Esophagus muscularis mucosa (tissue), 4 donors: ENCODE measurements at regions not wholly inside any gene's neighbourhood (a gene's known extent, or its start where the extent isn't known, plus 50 kb on each side); places are given as distances from the start of the nearest gene placed in this dataset.

Experiments used
- DNase-seq: peaks from one replicate; pipeline ENCODE4 v3.0.0-alpha.2; 2017; ENCODE audit errors: extremely low spot score
- H3K27ac ChIP-seq, 4 donors: fragments of 200-600 bp; sonication (generic); replicated peaks in 1 of 4; 1 replicate in 3 of 4; 2 replicates in 1 of 4; pipeline ENCODE4 v1.5.1; 2016 to 2019; ENCODE audit warnings: mild to moderate bottlenecking in 1 of 4
- H3K27me3 ChIP-seq, 4 donors: fragments of 200-600 bp; sonication (generic); one replicate each; pipeline versions ENCODE4 v1.5.1 to v1.6.0; 2016 to 2019
- H3K36me3 ChIP-seq, 4 donors: fragments of 200-600 bp; sonication (generic); one replicate each; pipeline ENCODE4 v1.5.1; 2016 to 2019
- H3K4me1 ChIP-seq, 4 donors: fragments of 200-600 bp; sonication (generic); one replicate each; pipeline ENCODE4 v1.5.1; 2016 to 2019
- H3K4me3 ChIP-seq, 4 donors: fragments of 200-600 bp; sonication (generic); 1 replicate in 2 of 4; 2 replicates in 2 of 4; pipeline ENCODE4 v1.5.1; 2016 to 2019; ENCODE audit warnings: mild to moderate bottlenecking in 4 of 4, moderate library complexity in 1 of 4
- H3K9me3 ChIP-seq, 4 donors: fragments of 200-600 bp; sonication (generic); 1 replicate in 3 of 4; 2 replicates in 1 of 4; pipeline ENCODE4 v1.5.1; 2016 to 2019
- CTCF ChIP-seq, 3 experiments: fragments of 200-600 bp in 2 of 3; fragments of 450-650 bp in 1 of 3; sonication (generic) in 2 of 3; IDR thresholded peaks; one replicate each; pipeline ENCODE4 v1.5.1; 2017 to 2019; ENCODE audit warnings: antibody characterized with exemption in 3 of 3, mild to moderate bottlenecking in 2 of 3, moderate library complexity in 1 of 3
- EP300 ChIP-seq: sonication (generic); formaldehyde crosslinking; IDR thresholded peaks from one replicate; pipeline ENCODE4 v1.6.1; 2017; ENCODE audit warnings: antibody characterized with exemption
- POLR2A ChIP-seq: fragments of 450-650 bp; IDR thresholded peaks from one replicate; pipeline ENCODE4 v1.6.1; 2017; ENCODE audit warnings: antibody characterized with exemption, moderate library complexity, mild to moderate bottlenecking, low read depth
- POLR2AphosphoS5 ChIP-seq, 2 donors: sonication (generic); formaldehyde crosslinking; IDR thresholded peaks; one replicate each; pipeline ENCODE4 v1.6.1; 2017; ENCODE audit warnings: antibody characterized with exemption in 2 of 2
- WGBS: methylation state at CpG from one replicate; pipeline ENCODE4 v1.1.5; 2018; 5-methylcytosine and 5-hydroxymethylcytosine counted together
- intact Hi-C: fragments of 100-400 bp; cut with DNase I; formaldehyde crosslinking; loops from one replicate; pipeline ENCODE4 v1.15.1; 2023

DNA sequence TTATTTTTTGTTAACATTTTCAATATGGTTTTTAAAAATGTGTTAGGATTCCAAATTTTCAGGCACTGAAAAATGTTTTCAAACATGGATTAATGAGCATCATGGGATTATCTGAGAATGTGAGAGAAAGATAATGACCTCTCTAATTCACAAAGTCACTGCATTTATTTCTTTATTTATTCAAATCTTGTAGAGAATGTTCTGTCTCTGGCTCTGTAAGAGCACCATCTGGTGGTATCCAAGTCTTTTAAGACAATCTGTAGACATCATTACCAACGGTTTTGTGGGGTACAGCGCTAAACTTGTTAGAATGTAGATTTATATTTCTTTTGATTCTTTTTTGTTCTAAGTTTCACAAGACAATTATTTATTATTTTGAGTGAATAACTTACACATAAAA, 956.0 kb upstream of the NOVA1 start:
- DNase-seq: no peak
- peaks cover 0 to 4% (median 0%) of the 10 kb centered on the region in 4 donors for H3K27me3 ChIP-seq
- H3K27ac ChIP-seq: no peak overlapping the region
- no peak for TF ChIP-seq POLR2A
- no peak for TF ChIP-seq EP300
- no peak for TF ChIP-seq POLR2AphosphoS5 (IDR thresholded peaks at IDR 0.05)
- WGBS: 31% methylated on average over 2 of the region's 2 CpGs
- no peak overlapping the region for H3K4me3 ChIP-seq
- no peaks in the 10 kb centered on the region for H3K36me3 ChIP-seq
- intact Hi-C loops: no loop called here
- no peaks in the 10 kb centered on the region for H3K4me1 ChIP-seq
- H3K9me3 ChIP-seq: no peaks in the 10 kb centered on the region

- Histone ChIP-seq H3K9me3 (no peaks in the 10 kb centered on the region), H3K27ac (no peak overlapping the region), H3K4me1 (no peaks in the 10 kb centered on the region), H3K27me3 (no peaks in the 10 kb centered on the region), H3K4me3 (no peak overlapping the region), H3K36me3 (no peaks in the 10 kb centered on the region)
- TF ChIP-seq EP300 (no peak), POLR2A (no peak), CTCF (IDR thresholded peaks at IDR 0.05) (no peak), POLR2AphosphoS5 (IDR thresholded peaks at IDR 0.05) (no peak)
- intact Hi-C loops: no loop called here
- DNase-seq: no peak
- 70% methylated on average over 2 of the region's 2 CpGs for WGBS
These were observed 959.6 kb upstream of the NOVA1 start for GRCh38 chr14:27557445-27557844.

DNA sequence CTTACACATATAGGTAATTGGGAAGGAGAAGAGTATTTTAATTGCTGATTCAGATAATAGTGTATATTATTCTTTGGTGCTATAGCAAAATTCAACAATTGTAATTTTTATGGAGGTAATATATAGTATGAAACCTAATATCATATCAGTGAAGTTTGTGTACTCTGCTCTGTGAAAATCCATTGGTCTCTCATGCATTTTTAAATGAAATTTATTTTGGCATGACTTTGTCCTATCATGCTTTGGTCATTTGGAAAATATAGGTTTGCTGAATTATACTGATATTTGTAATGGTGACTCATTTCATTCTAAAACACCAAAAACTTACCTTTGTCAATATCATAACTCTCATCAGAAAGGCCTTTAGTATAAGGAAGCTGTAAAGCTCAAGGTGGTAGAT, 962.0 kb upstream of the NOVA1 start:
- H3K36me3 ChIP-seq: no peaks in the 10 kb centered on the region
- no peak overlapping the region for H3K27ac ChIP-seq
- H3K9me3 ChIP-seq: no peaks in the 10 kb centered on the region
- no peaks in the 10 kb centered on the region for H3K27me3 ChIP-seq
- no peak for DNase-seq
- TF ChIP-seq EP300: no peak
- TF ChIP-seq CTCF (IDR thresholded peaks at IDR 0.05): no peak
- no peak for TF ChIP-seq POLR2AphosphoS5 (IDR thresholded peaks at IDR 0.05)
- no peak for TF ChIP-seq POLR2A
- no peaks in the 10 kb centered on the region for H3K4me1 ChIP-seq
- intact Hi-C loops: no loop called here
- H3K4me3 ChIP-seq: no peak overlapping the region

GRCh38 chr14:27566843-27567382, 969.1 kb upstream of the NOVA1 start:
- 64% methylated on average over 1 of the region's 1 CpG for WGBS
- TF ChIP-seq EP300: no peak
- no peak for TF ChIP-seq POLR2A
- TF ChIP-seq POLR2AphosphoS5 (IDR thresholded peaks at IDR 0.05): no peak
- TF ChIP-seq CTCF (IDR thresholded peaks at IDR 0.05): no peak
- Histone ChIP-seq H3K4me3 (no peak overlapping the region), H3K27ac (no peak overlapping the region), H3K36me3 (no peaks in the 10 kb centered on the region), H3K9me3 (no peaks in the 10 kb centered on the region), H3K4me1 (no peaks in the 10 kb centered on the region), H3K27me3 (no peaks in the 10 kb centered on the region)
- no peak for DNase-seq
- intact Hi-C loops: no loop called here

GRCh38 chr14:27573018-27573417, 975.2 kb upstream of the NOVA1 start:
- DNase-seq: no peak
- WGBS: 80% methylated on average over 1 of the region's 2 CpGs
- Histone ChIP-seq H3K27me3 (no peaks in the 10 kb centered on the region), H3K4me1 (no peaks in the 10 kb centered on the region), H3K36me3 (no peaks in the 10 kb centered on the region), H3K27ac (no peak overlapping the region), H3K4me3 (no peak overlapping the region), H3K9me3 (peaks cover 0 to 3% (median 0%) of the 10 kb centered on the region in 4 donors)
- intact Hi-C loops: no loop called here
- TF ChIP-seq POLR2AphosphoS5 (IDR thresholded peaks at IDR 0.05) (no peak), POLR2A (no peak), EP300 (no peak), CTCF (IDR thresholded peaks at IDR 0.05) (no peak)
